ENCODE measurements at regions not wholly inside any gene's neighbourhood (a gene's known extent, or its start where the extent isn't known, plus 50 kb on each side); places are given as distances from the start of the nearest gene placed in this dataset.

GRCh38 chr2:120486441-120486840, 140.5 kb downstream of the INHBB start:
- H3K36me3 ChIP-seq = no peaks in the 10 kb centered on the region
- no peak for TF ChIP-seq CTCF (IDR thresholded peaks at IDR 0.05; ENCODE audit: low read depth, low read length)
- H3K27me3 ChIP-seq = peaks cover 4% of the 10 kb centered on the region
- H3K4me3 ChIP-seq = no peak overlapping the region
- H3K9me3 ChIP-seq (ENCODE audit: low read depth) = no peaks in the 10 kb centered on the region
- no peak for DNase-seq (ENCODE audit: low read depth in 1 of 2, low spot score in 1 of 2)
- H3K4me1 ChIP-seq (ENCODE audit: low read depth) = no peaks in the 10 kb centered on the region
- no peak overlapping the region for H3K27ac ChIP-seq

- peaks cover 7% of the 10 kb centered on the region for H3K27me3 ChIP-seq
Observed at GRCh38 chr2:120486946-120487345, 141.0 kb downstream of the INHBB start.

GRCh38 chr2:120488531-120488930, 142.6 kb downstream of the INHBB start:
- no peak for TF ChIP-seq CTCF (IDR thresholded peaks at IDR 0.05; ENCODE audit: low read depth, low read length)
- Histone ChIP-seq H3K4me1 (ENCODE audit: low read depth) (no peaks in the 10 kb centered on the region), H3K27ac (no peak overlapping the region), H3K4me3 (no peak overlapping the region), H3K9me3 (ENCODE audit: low read depth) (no peaks in the 10 kb centered on the region), H3K27me3 (peaks cover 7% of the 10 kb centered on the region), H3K36me3 (no peaks in the 10 kb centered on the region)
- DNase-seq (ENCODE audit: low read depth in 1 of 2, low spot score in 1 of 2) = no peak

More at GRCh38 chr2:120486946-120487345, 141.0 kb downstream of the INHBB start:
- no peaks in the 10 kb centered on the region for H3K4me1 ChIP-seq (ENCODE audit: low read depth)
- DNase-seq (ENCODE audit: low read depth in 1 of 2, low spot score in 1 of 2) = no peak
- H3K9me3 ChIP-seq (ENCODE audit: low read depth) = no peaks in the 10 kb centered on the region
- no peak overlapping the region for H3K4me3 ChIP-seq
- TF ChIP-seq CTCF (IDR thresholded peaks at IDR 0.05; ENCODE audit: low read depth, low read length) = no peak
- H3K27ac ChIP-seq = no peak overlapping the region
- H3K36me3 ChIP-seq = no peaks in the 10 kb centered on the region

- no peaks in the 10 kb centered on the region for H3K36me3 ChIP-seq
- no peaks in the 10 kb centered on the region for H3K9me3 ChIP-seq (ENCODE audit: low read depth)
- H3K27me3 ChIP-seq = peaks cover 7% of the 10 kb centered on the region
- no peak overlapping the region for H3K4me3 ChIP-seq
- H3K4me1 ChIP-seq (ENCODE audit: low read depth) = no peaks in the 10 kb centered on the region
- no peak for TF ChIP-seq CTCF (IDR thresholded peaks at IDR 0.05; ENCODE audit: low read depth, low read length)
- H3K27ac ChIP-seq = no peak overlapping the region
- no peak for DNase-seq (ENCODE audit: low read depth in 1 of 2, low spot score in 1 of 2)
Observed at GRCh38 chr2:120489023-120489422, 143.1 kb downstream of the INHBB start.

GRCh38 chr2:120490091-120490798, 144.3 kb downstream of the INHBB start:
- DNase-seq (ENCODE audit: low read depth in 1 of 2, low spot score in 1 of 2) = no peak

More at GRCh38 chr2:120490091-120490798, 144.3 kb downstream of the INHBB start:
- H3K27me3 ChIP-seq = peaks cover 7% of the 10 kb centered on the region
- TF ChIP-seq CTCF (IDR thresholded peaks at IDR 0.05; ENCODE audit: low read depth, low read length) = no peak
- H3K36me3 ChIP-seq = no peaks in the 10 kb centered on the region
- no peak overlapping the region for H3K27ac ChIP-seq
- H3K4me3 ChIP-seq = no peak overlapping the region
- no peaks in the 10 kb centered on the region for H3K4me1 ChIP-seq (ENCODE audit: low read depth)
- no peaks in the 10 kb centered on the region for H3K9me3 ChIP-seq (ENCODE audit: low read depth)

Measured in cardiac muscle cell (in vitro differentiated cells and primary cell).